ENCODE measurements at regions not wholly inside any gene's neighbourhood (a gene's known extent, or its start where the extent isn't known, plus 50 kb on each side); places are given as distances from the start of the nearest gene placed in this dataset.

DNA sequence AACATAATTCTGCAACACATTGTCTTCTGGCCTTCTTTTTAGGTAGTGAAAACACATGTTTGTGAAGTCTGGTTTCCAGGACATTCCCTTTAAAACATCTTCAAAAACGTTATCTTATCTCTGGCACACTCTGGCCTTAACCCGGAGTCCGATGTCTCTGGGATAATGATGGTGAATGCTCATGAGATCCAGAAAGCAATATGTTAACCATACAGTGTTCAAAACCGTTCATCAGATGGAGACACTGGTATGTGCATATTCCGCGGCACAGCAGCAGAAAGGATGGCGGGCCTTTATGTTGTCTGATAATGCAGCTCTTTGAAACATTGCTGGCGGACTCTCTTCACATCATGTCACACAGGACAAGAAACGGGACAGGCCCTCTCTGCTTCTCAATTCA, 605.2 kb downstream of the CCDC171 start:
- in situ Hi-C loops (cut with MboI): no loop called here
- ATAC-seq: no peak
- Histone ChIP-seq H3K9me1 (ENCODE audit: control insufficient read depth, insufficient read depth, low read length) (no peaks in the 10 kb centered on the region), H3K27ac (ENCODE audit: extremely low read depth, low read depth, low read length) (no peak overlapping the region), H3K4me2 (ENCODE audit: insufficient read depth, low read length) (no peak overlapping the region), H4K20me1 (replicated peaks; ENCODE audit: control insufficient read depth, insufficient read depth, low read length) (no peaks in the 10 kb centered on the region), H2AFZ (ENCODE audit: low read depth, low read length) (no peak overlapping the region), H3K27me3 (ENCODE audit: control insufficient read depth in 2 of 2, insufficient read depth in 2 of 2, low read length in 2 of 2) (no peaks in the 10 kb centered on the region), H3K79me2 (ENCODE audit: control insufficient read depth, insufficient read depth, low read length) (no peaks in the 10 kb centered on the region), H3K9me3 (replicated peaks; ENCODE audit: control insufficient read depth, insufficient read depth, low read depth, low read length) (no peaks in the 10 kb centered on the region), H3K9ac (ENCODE audit: insufficient read depth in 1 of 2, low read depth in 2 of 2, low read length in 2 of 2) (no peak overlapping the region), H3K4me1 (replicated peaks in 1 of 2; ENCODE audit: control insufficient read depth in 2 of 2, insufficient read depth in 2 of 2, low read length in 2 of 2) (no peaks in the 10 kb centered on the region), H3K4me3 (no peak overlapping the region), H3K36me3 (ENCODE audit: control insufficient read depth, insufficient read depth, low read length) (no peaks in the 10 kb centered on the region)
- DNase-seq (ENCODE audit: extremely low read depth in 1 of 4, low spot score in 3 of 4): no peak
- ChIA-PET POLR2A (no interaction called here), CTCF (ENCODE audit: low intra/inter-chr PET ratio) (no interaction called here)
- 0% methylated on average over 9 of the region's 9 CpGs for whole genome bisulfite sequencing (ENCODE audit: insufficient coverage, low coverage, missing lambda C conversion rate)
- no TSS peak for BruUV-seq (replicated peaks)
- intact Hi-C loops (cut with micrococcal nuclease): no loop called here
- no peak for FAIRE-seq
- TF ChIP-seq PML (IDR thresholded peaks at IDR 0.05; ENCODE audit: low read length) (no peak), NFYB (IDR thresholded peaks at IDR 0.05; ENCODE audit: extremely low read depth, insufficient read length) (no peak), RBM34 (IDR thresholded peaks at IDR 0.05; ENCODE audit: borderline replicate concordance, insufficient read depth, low read length) (no peak), TCFL5 (CRISPR knock-in tag; conservative IDR thresholded peaks at IDR 0.05) (no peak), ZC3H4 (CRISPR knock-in tag; IDR thresholded peaks at IDR 0.05; ENCODE audit: borderline replicate concordance) (no peak), YBX1 (IDR thresholded peaks at IDR 0.05) (no peak), ZNF586 (CRISPR knock-in tag; conservative IDR thresholded peaks at IDR 0.05) (no peak)
- TF ChIP-seq, protein P1, sequence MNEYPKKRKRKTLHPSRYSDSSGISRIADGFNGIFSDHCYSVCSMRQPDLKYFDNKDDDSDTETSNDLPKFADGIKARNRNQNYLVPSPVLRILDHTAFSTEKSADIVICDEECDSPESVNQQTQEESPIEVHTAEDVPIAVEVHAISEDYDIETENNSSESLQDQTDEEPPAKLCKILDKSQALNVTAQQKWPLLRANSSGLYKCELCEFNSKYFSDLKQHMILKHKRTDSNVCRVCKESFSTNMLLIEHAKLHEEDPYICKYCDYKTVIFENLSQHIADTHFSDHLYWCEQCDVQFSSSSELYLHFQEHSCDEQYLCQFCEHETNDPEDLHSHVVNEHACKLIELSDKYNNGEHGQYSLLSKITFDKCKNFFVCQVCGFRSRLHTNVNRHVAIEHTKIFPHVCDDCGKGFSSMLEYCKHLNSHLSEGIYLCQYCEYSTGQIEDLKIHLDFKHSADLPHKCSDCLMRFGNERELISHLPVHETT (CRISPR knock-in tag; conservative IDR thresholded peaks at IDR 0.05 in 1 of 2, IDR thresholded peaks at IDR 0.05 in 1 of 2): no peak
- TF ChIP-seq, protein P2, sequence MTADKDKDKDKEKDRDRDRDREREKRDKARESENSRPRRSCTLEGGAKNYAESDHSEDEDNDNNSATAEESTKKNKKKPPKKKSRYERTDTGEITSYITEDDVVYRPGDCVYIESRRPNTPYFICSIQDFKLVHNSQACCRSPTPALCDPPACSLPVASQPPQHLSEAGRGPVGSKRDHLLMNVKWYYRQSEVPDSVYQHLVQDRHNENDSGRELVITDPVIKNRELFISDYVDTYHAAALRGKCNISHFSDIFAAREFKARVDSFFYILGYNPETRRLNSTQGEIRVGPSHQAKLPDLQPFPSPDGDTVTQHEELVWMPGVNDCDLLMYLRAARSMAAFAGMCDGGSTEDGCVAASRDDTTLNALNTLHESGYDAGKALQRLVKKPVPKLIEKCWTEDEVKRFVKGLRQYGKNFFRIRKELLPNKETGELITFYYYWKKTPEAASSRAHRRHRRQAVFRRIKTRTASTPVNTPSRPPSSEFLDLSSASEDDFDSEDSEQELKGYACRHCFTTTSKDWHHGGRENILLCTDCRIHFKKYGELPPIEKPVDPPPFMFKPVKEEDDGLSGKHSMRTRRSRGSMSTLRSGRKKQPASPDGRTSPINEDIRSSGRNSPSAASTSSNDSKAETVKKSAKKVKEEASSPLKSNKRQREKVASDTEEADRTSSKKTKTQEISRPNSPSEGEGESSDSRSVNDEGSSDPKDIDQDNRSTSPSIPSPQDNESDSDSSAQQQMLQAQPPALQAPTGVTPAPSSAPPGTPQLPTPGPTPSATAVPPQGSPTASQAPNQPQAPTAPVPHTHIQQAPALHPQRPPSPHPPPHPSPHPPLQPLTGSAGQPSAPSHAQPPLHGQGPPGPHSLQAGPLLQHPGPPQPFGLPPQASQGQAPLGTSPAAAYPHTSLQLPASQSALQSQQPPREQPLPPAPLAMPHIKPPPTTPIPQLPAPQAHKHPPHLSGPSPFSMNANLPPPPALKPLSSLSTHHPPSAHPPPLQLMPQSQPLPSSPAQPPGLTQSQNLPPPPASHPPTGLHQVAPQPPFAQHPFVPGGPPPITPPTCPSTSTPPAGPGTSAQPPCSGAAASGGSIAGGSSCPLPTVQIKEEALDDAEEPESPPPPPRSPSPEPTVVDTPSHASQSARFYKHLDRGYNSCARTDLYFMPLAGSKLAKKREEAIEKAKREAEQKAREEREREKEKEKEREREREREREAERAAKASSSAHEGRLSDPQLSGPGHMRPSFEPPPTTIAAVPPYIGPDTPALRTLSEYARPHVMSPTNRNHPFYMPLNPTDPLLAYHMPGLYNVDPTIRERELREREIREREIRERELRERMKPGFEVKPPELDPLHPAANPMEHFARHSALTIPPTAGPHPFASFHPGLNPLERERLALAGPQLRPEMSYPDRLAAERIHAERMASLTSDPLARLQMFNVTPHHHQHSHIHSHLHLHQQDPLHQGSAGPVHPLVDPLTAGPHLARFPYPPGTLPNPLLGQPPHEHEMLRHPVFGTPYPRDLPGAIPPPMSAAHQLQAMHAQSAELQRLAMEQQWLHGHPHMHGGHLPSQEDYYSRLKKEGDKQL (CRISPR knock-in tag; IDR thresholded peaks at IDR 0.05; ENCODE audit: borderline replicate concordance): no peak
- TF ChIP-seq, protein P3, sequence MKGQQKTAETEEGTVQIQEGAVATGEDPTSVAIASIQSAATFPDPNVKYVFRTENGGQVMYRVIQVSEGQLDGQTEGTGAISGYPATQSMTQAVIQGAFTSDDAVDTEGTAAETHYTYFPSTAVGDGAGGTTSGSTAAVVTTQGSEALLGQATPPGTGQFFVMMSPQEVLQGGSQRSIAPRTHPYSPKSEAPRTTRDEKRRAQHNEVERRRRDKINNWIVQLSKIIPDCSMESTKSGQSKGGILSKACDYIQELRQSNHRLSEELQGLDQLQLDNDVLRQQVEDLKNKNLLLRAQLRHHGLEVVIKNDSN (CRISPR knock-in tag; IDR thresholded peaks at IDR 0.05): no peak
- TF ChIP-seq, protein P4, sequence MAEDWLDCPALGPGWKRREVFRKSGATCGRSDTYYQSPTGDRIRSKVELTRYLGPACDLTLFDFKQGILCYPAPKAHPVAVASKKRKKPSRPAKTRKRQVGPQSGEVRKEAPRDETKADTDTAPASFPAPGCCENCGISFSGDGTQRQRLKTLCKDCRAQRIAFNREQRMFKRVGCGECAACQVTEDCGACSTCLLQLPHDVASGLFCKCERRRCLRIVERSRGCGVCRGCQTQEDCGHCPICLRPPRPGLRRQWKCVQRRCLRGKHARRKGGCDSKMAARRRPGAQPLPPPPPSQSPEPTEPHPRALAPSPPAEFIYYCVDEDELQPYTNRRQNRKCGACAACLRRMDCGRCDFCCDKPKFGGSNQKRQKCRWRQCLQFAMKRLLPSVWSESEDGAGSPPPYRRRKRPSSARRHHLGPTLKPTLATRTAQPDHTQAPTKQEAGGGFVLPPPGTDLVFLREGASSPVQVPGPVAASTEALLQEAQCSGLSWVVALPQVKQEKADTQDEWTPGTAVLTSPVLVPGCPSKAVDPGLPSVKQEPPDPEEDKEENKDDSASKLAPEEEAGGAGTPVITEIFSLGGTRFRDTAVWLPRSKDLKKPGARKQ (CRISPR knock-in tag; IDR thresholded peaks at IDR 0.05): no peak

All from K562 (cell line).